Stomach (tissue), 8 donors: ENCODE measurements at regions not wholly inside any gene's neighbourhood (a gene's known extent, or its start where the extent isn't known, plus 50 kb on each side); places are given as distances from the start of the nearest gene placed in this dataset.

Experiments used
- DNase-seq, 2 donors: peaks; one replicate each; pipeline versions ENCODE4 v3.0.0 to v3.0.0-alpha.2; 2013 to 2019
- H3K27ac ChIP-seq, 5 donors: fragments of 200-600 bp in 4 of 5; sonication (generic) in 4 of 5; one replicate each; pipeline ENCODE4 v1.5.1; 2013 to 2019; ENCODE audit warnings: mild to moderate bottlenecking in 1 of 5, moderate library complexity in 1 of 5
- H3K27me3 ChIP-seq, 3 donors: fragments of 200-600 bp; sonication (generic); one replicate each; pipeline ENCODE4 v1.5.1; 2017 to 2019; ENCODE audit warnings: mixed run types in 1 of 3
- H3K36me3 ChIP-seq, 4 donors: fragments of 200-600 bp; sonication (generic); 1 replicate in 3 of 4; 2 replicates in 1 of 4; pipeline ENCODE4 v1.5.1; 2016 to 2019
- H3K4me1 ChIP-seq, 4 donors: fragments of 200-600 bp; sonication (generic); one replicate each; pipeline ENCODE4 v1.5.1; 2016 to 2019
- H3K4me3 ChIP-seq, 4 donors: fragments of 200-600 bp; sonication (generic) in 3 of 4; one replicate each; pipeline ENCODE4 v1.5.1; 2016 to 2019; ENCODE audit warnings: mild to moderate bottlenecking in 1 of 4
- H3K9me3 ChIP-seq, 4 donors: fragments of 200-600 bp; sonication (generic); one replicate each; pipeline ENCODE4 v1.5.1; 2016 to 2019
- CTCF ChIP-seq, 7 experiments: fragments of 450-650 bp in 4 of 7; fragments of 200-600 bp in 3 of 7; sonication (generic) in 3 of 7; IDR thresholded peaks; one replicate each; pipeline ENCODE4 v1.5.1; 2016 to 2019; ENCODE audit warnings: antibody characterized with exemption in 7 of 7, control low read depth in 2 of 7, mild to moderate bottlenecking in 1 of 7
- EP300 ChIP-seq: sonication (generic); formaldehyde crosslinking; IDR thresholded peaks from one replicate; pipeline ENCODE4 v1.6.1; 2017; ENCODE audit warnings: antibody characterized with exemption
- POLR2A ChIP-seq, 4 donors: fragments of 450-650 bp; IDR thresholded peaks; one replicate each; pipeline ENCODE4 v1.6.1; 2016; ENCODE audit warnings: antibody characterized with exemption in 4 of 4, control low read depth in 2 of 4, mild to moderate bottlenecking in 1 of 4, moderate library complexity in 1 of 4
- POLR2AphosphoS5 ChIP-seq, 3 donors: sonication (generic); formaldehyde crosslinking; IDR thresholded peaks; one replicate each; pipeline ENCODE4 v1.6.1; 2016; ENCODE audit warnings: antibody characterized with exemption in 3 of 3
- WGBS, 5 donors: extraction: QIAGEN DNeasy Blood & Tissue Kit in 3 of 5; methylation state at CpG; one replicate each; pipeline versions ENCODE4 v1.1.5 to v1.1.7; 2013 to 2018; 5-methylcytosine and 5-hydroxymethylcytosine counted together
- intact Hi-C: fragments of 100-400 bp; cut with DNase I; formaldehyde crosslinking; loops from one replicate; pipeline ENCODE4 v1.15.1; 2023; ENCODE audit warnings: low total_unique reads
- donor health status: healthy with polysubstance abuse.
- donor health status: Bipolar disorder and iron deficiency.
- donor health status: healthy.

GRCh38 chr20:63121246-63121645, 94.7 kb downstream of the YTHDF1 start:
- no peak overlapping the region for H3K4me3 ChIP-seq
- H3K4me1 ChIP-seq: peaks cover 0 to 4% (median 0%) of the 10 kb centered on the region in 4 donors
- no peak for DNase-seq
- H3K27ac ChIP-seq: no peak overlapping the region
- intact Hi-C loops: no loop called here
- H3K9me3 ChIP-seq: peaks cover 0 to 7% (median 0%) of the 10 kb centered on the region in 4 donors
- WGBS, 5 donors: 79 to 91% (median 82%) methylated on average over 7 to 15 of the region's 15 CpGs
- H3K36me3 ChIP-seq: no peaks in the 10 kb centered on the region
- TF ChIP-seq POLR2AphosphoS5 (IDR thresholded peaks at IDR 0.05) (no peak), CTCF (IDR thresholded peaks at IDR 0.05) (no peak), POLR2A (IDR thresholded peaks at IDR 0.05) (no peak), EP300 (no peak)
- peaks cover 0 to 93% (median 19%) of the 10 kb centered on the region in 3 donors for H3K27me3 ChIP-seq

- Histone ChIP-seq H3K27me3 (peaks cover 0 to 93% (median 22%) of the 10 kb centered on the region in 3 donors), H3K4me3 (no peak overlapping the region), H3K9me3 (peaks cover 0 to 7% (median 0%) of the 10 kb centered on the region in 4 donors), H3K27ac (no peak overlapping the region), H3K4me1 (peaks cover 0 to 4% (median 0%) of the 10 kb centered on the region in 4 donors), H3K36me3 (no peaks in the 10 kb centered on the region)
- no peak for TF ChIP-seq POLR2A (IDR thresholded peaks at IDR 0.05)
- no peak for TF ChIP-seq EP300
- no peak for TF ChIP-seq POLR2AphosphoS5 (IDR thresholded peaks at IDR 0.05)
- no peak for TF ChIP-seq CTCF (IDR thresholded peaks at IDR 0.05)
- 46 to 66% (median 62%) methylated on average over 3 to 5 of the region's 5 CpGs for WGBS, 5 donors
- no peak for DNase-seq
- intact Hi-C loops: no loop called here
These were observed 95.2 kb downstream of the YTHDF1 start for GRCh38 chr20:63120808-63121090.

GRCh38 chr20:63119963-63120807, 95.7 kb downstream of the YTHDF1 start:
- H3K27me3 ChIP-seq: peaks cover 3 to 93% (median 25%) of the 10 kb centered on the region in 3 donors
- no peak overlapping the region for H3K4me3 ChIP-seq
- no peak for TF ChIP-seq CTCF (IDR thresholded peaks at IDR 0.05)
- no peak for TF ChIP-seq EP300
- no peak for TF ChIP-seq POLR2AphosphoS5 (IDR thresholded peaks at IDR 0.05)
- TF ChIP-seq POLR2A (IDR thresholded peaks at IDR 0.05): no peak
- intact Hi-C loops: no loop called here
- peaks cover 0 to 7% (median 0%) of the 10 kb centered on the region in 4 donors for H3K9me3 ChIP-seq
- no peak overlapping the region for H3K27ac ChIP-seq
- WGBS, 5 donors: 56 to 72% (median 65%) methylated on average over 15 to 22 of the region's 22 CpGs
- no peak for DNase-seq
- no peaks in the 10 kb centered on the region for H3K36me3 ChIP-seq
- peaks cover 0 to 4% (median 0%) of the 10 kb centered on the region in 4 donors for H3K4me1 ChIP-seq

GRCh38 chr20:63119121-63119962, 96.6 kb downstream of the YTHDF1 start:
- Histone ChIP-seq H3K9me3 (peaks cover 0 to 7% (median 0%) of the 10 kb centered on the region in 4 donors), H3K36me3 (no peaks in the 10 kb centered on the region), H3K27ac (no peak overlapping the region), H3K4me1 (peaks cover 0 to 4% (median 0%) of the 10 kb centered on the region in 4 donors), H3K27me3 (peaks cover 3 to 93% (median 19%) of the 10 kb centered on the region in 3 donors), H3K4me3 (no peak overlapping the region)
- 61 to 79% (median 69%) methylated on average over 23 of the region's 23 CpGs for WGBS, 5 donors
- TF ChIP-seq CTCF (IDR thresholded peaks at IDR 0.05) (no peak), EP300 (no peak), POLR2AphosphoS5 (IDR thresholded peaks at IDR 0.05) (no peak), POLR2A (IDR thresholded peaks at IDR 0.05) (no peak)
- no peak for DNase-seq
- intact Hi-C loops: no loop called here
